Endodermal cell (in vitro differentiated cells): ENCODE measurements at regions not wholly inside any gene's neighbourhood (a gene's known extent, or its start where the extent isn't known, plus 50 kb on each side); places are given as distances from the start of the nearest gene placed in this dataset.

Experiments used
- DNase-seq: peaks from one replicate; pipeline ENCODE4 v3.0.0-alpha.2; 2017
- H3K27ac ChIP-seq: 2 replicates; pipeline ENCODE4 v1.5.1; 2013; ENCODE audit warnings: mild to moderate bottlenecking, low read depth, low read length, moderate library complexity
- H3K27me3 ChIP-seq: 2 replicates; pipeline ENCODE4 v1.6.1; 2013; ENCODE audit warnings: mild to moderate bottlenecking, low read length, moderate library complexity; ENCODE audit not compliant: insufficient read depth, control insufficient read depth, poor library complexity, severe bottlenecking
- H3K36me3 ChIP-seq: 2 replicates; pipeline ENCODE4 v1.7.0; 2013; ENCODE audit warnings: mild to moderate bottlenecking, low read length, moderate library complexity; ENCODE audit not compliant: control insufficient read depth, insufficient read depth
- H3K4me1 ChIP-seq: one replicate; pipeline ENCODE4 v1.7.0; 2013; ENCODE audit warnings: low read length; ENCODE audit not compliant: control insufficient read depth, insufficient read depth
- H3K4me3 ChIP-seq: 2 replicates; pipeline ENCODE4 v1.5.1; 2013; ENCODE audit warnings: mild to moderate bottlenecking, low read length, moderate library complexity
- H3K9ac ChIP-seq: 2 replicates; pipeline ENCODE4 v1.6.1; 2013; ENCODE audit warnings: mild to moderate bottlenecking, low read length, moderate library complexity; ENCODE audit not compliant: poor library complexity, severe bottlenecking; ENCODE audit errors: extremely low read depth
- H3K9me3 ChIP-seq: 2 replicates; pipeline ENCODE4 v1.6.1; 2013; ENCODE audit warnings: mild to moderate bottlenecking, low read length, moderate library complexity; ENCODE audit not compliant: control insufficient read depth
- H3K27ac Mint-ChIP-seq: 2 replicates; pipeline ENCODE4 v1.8.0; 2020; ENCODE audit warnings: mixed read lengths
- H3K27me3 Mint-ChIP-seq: 2 replicates; pipeline ENCODE4 v1.8.0; 2021; ENCODE audit warnings: mild to moderate bottlenecking, mixed read lengths; ENCODE audit not compliant: insufficient read depth
- H3K36me3 Mint-ChIP-seq: 2 replicates; pipeline ENCODE4 v1.8.0; 2020; ENCODE audit warnings: low read depth, mixed read lengths
- H3K4me1 Mint-ChIP-seq: 2 replicates; pipeline ENCODE4 v1.8.0; 2020; ENCODE audit warnings: mixed read lengths
- H3K4me3 Mint-ChIP-seq: 2 replicates; pipeline ENCODE4 v1.8.0; 2020; ENCODE audit warnings: mild to moderate bottlenecking, moderate library complexity, mixed read lengths
- H3K9me3 Mint-ChIP-seq: 2 replicates; pipeline ENCODE4 v1.8.0; 2020; ENCODE audit warnings: mild to moderate bottlenecking, mixed read lengths
- CTCF ChIP-seq: fragments of 200-600 bp; sonication (generic); conservative IDR thresholded peaks from 2 replicates; pipeline ENCODE4 v1.5.0; 2021; ENCODE audit warnings: antibody characterized with exemption, mild to moderate bottlenecking
- WGBS, 2 experiments: methylation state at CpG; one replicate each; pipeline versions ENCODE4 v1.1.5 to v1.1.7; 2013; ENCODE audit warnings: missing lambda C conversion rate in 2 of 2, mixed read lengths in 1 of 2; ENCODE audit not compliant: insufficient coverage in 1 of 2, insufficient read length in 1 of 2; 5-methylcytosine and 5-hydroxymethylcytosine counted together

- Histone ChIP-seq H3K27me3 (no peaks in the 10 kb centered on the region), H3K4me3 (no peak overlapping the region), H3K27ac (no peak overlapping the region), H3K9me3 (peaks cover 5% of the 10 kb centered on the region), H3K36me3 (no peaks in the 10 kb centered on the region), H3K4me1 (no peaks in the 10 kb centered on the region), H3K9ac (no peak overlapping the region)
- peaks cover 2% of the 10 kb centered on the region for H3K9me3 Mint-ChIP-seq
- H3K36me3 Mint-ChIP-seq: peaks cover 42% of the 10 kb centered on the region
- WGBS, 2 experiments: 88 to 92% methylated on average over 4 to 6 of the region's 6 CpGs
- TF ChIP-seq CTCF: no peak
- H3K4me3 Mint-ChIP-seq: no peak overlapping the region
- H3K4me1 Mint-ChIP-seq: peaks cover 6% of the 10 kb centered on the region
- no peak overlapping the region for H3K27ac Mint-ChIP-seq
- H3K27me3 Mint-ChIP-seq: no peaks in the 10 kb centered on the region
- no peak for DNase-seq
Measured at GRCh38 chr6:14350210-14350609, 232.6 kb downstream of the CD83 start.

DNA sequence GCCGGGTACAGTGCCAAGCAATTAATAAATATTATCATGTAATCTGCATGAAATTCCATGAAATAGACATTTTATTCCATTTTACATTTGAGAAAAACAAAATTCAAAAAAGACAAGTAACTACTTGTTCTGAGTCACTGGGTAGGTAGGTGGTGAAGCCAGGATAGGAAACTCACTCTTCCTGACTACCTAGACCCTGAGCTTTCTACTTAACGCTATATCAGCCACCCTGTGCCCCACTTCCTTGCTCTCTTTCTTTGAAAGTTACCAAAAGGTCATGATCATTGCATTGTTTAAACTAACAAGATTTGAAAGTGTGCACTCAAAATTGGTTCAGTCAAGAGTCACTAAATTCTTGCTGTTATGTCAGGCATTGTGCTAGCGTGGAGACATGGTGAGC, 235.7 kb downstream of the CD83 start:
- WGBS, 2 experiments: 94 to 100% methylated on average over 2 to 3 of the region's 3 CpGs
- no peaks in the 10 kb centered on the region for H3K4me1 ChIP-seq
- Mint-ChIP-seq H3K9me3 (peaks cover 2% of the 10 kb centered on the region), H3K27ac (no peak overlapping the region), H3K4me3 (no peak overlapping the region), H3K36me3 (peaks cover 37% of the 10 kb centered on the region), H3K27me3 (no peaks in the 10 kb centered on the region), H3K4me1 (peaks cover 17% of the 10 kb centered on the region)
- no peak overlapping the region for H3K27ac ChIP-seq
- no peak for DNase-seq
- no peak for TF ChIP-seq CTCF
- no peaks in the 10 kb centered on the region for H3K27me3 ChIP-seq
- peaks cover 5% of the 10 kb centered on the region for H3K9me3 ChIP-seq
- no peak overlapping the region for H3K4me3 ChIP-seq
- no peaks in the 10 kb centered on the region for H3K36me3 ChIP-seq
- no peak overlapping the region for H3K9ac ChIP-seq

GRCh38 chr6:14353798-14354197, 236.2 kb downstream of the CD83 start:
- Mint-ChIP-seq H3K27me3 (no peaks in the 10 kb centered on the region), H3K4me3 (no peak overlapping the region), H3K4me1 (peaks cover 20% of the 10 kb centered on the region), H3K9me3 (peaks cover 2% of the 10 kb centered on the region), H3K36me3 (peaks cover 32% of the 10 kb centered on the region), H3K27ac (no peak overlapping the region)
- no peak for TF ChIP-seq CTCF
- no peak overlapping the region for H3K27ac ChIP-seq
- H3K27me3 ChIP-seq: no peaks in the 10 kb centered on the region
- no peaks in the 10 kb centered on the region for H3K36me3 ChIP-seq
- H3K9ac ChIP-seq: no peak overlapping the region
- peaks cover 5% of the 10 kb centered on the region for H3K9me3 ChIP-seq
- H3K4me3 ChIP-seq: no peak overlapping the region
- 93 to 100% methylated on average over 1 to 2 of the region's 2 CpGs for WGBS, 2 experiments
- DNase-seq: no peak
- peaks cover 2% of the 10 kb centered on the region for H3K4me1 ChIP-seq
